Mucosa of gallbladder (tissue), 1 donor: ENCODE measurements at regions not wholly inside any gene's neighbourhood (a gene's known extent, or its start where the extent isn't known, plus 50 kb on each side); places are given as distances from the start of the nearest gene placed in this dataset.
"Not testable (repeated sequence)": the region's sequence is repeated elsewhere in the genome, so short reads cannot be mapped to it uniquely, and the experiment has no call there.

ENCODE experiments used
- DNase-seq: peaks from one replicate; pipeline ENCODE4 v3.0.0-alpha.2; 2020; ENCODE audit warnings: low spot score
- donor health status: DM: no; HTN: no; CAD: no.

DNA sequence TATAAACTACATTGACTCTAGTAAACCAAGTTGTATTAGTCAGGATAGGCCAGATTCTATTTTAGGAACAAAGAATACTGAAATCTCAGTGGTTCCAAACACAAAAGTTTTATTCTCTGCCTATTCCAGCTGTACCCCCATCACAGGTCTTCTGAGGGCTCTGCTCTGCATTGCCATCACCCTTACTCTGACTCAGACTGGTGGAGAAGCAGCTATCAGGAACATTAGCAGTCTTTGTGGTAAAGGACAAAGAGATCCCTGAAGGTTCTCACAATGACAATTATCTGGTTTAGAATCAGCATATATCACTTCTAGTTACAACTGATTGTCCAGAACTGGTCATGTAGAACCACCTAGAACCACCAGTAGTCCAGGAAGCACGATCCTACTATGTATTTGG, 251.1 kb downstream of the GLUD2 start:
- DNase-seq, result no peak

DNA sequence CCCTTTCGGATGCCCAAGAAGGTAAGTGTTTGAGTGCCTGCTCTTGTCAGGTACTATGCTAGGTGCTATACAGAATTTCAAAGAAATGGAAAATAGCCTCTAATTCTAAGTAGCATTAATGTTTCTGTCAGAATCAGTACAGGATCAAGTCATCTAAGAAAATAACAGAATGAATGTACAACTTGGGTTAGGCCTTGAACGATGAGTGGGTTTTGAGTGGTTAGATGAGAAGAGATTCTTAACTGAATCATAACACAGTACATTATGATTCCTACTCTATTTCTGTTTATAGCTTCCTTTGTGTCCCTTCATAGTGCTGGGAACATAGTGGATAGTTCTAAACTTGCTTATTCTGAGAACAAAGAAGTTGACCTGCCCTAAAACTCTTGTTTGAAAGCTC, 253.9 kb downstream of the GLUD2 start:
- no peak for DNase-seq

DNA sequence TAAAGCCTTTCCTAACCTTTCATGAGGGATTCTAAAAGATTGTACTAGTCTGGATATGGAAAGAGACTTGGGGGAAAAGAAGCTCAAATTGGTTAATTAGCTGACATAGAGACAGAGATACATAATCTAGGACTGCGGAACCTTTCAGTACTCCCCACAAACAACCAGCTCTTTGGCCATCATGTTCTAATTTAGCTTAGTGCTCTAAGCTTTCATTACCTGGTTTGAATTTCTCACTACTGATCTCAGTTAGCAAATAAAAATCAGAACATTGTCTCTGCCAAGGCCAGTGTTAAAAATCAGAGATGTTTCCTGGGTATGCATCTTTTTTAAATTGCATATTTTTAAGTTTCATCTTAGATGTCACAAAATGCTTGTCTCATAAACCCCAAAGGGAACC, 254.4 kb downstream of the GLUD2 start:
- no peak for DNase-seq

DNA sequence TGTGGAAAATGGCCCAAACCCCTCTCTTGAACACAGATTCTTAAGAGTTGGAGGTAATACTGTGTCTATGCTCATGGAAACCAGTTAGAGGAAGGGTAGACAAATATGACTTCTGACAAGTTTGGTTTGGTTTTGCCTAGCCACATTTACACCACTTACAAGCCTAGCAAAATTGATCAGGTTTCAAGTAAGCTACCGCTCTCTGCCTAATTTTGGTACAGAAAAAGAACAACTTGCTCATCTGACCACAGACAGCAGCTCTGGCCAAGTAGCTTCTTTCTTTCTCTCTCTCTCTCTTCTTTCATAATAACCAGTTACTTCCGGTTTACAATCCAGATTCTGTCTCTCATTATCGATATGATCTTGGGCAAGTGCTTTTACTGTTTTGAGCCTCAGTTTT, 260.0 kb downstream of the GLUD2 start:
- no peak for DNase-seq

DNA sequence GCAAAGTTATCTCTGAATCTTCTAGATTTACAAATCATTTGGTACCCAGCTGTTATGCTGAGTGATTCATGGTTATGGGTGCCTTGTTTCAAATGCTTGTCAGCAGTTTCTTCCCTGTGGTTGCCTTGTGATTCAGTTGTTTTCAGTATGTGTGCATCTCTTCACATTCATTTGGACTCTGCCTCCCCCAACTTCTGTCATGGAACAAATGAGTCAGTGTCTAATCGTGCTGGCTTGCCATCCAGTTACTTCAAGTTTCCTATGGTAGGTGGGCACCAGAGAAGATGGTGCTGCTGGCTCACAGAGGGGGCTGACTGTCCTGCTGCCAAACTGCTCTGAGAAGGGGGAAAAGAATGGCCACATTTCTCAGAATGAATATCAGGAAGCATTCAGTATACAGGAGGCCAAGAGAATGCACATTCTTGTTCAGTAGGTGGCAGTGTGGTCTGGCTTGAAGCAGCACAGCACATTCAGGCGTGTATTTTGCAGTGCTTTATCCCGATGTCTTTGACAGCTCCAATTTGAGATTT, 260.9 kb downstream of the GLUD2 start:
- DNase-seq, result peak; percentile 12

DNA sequence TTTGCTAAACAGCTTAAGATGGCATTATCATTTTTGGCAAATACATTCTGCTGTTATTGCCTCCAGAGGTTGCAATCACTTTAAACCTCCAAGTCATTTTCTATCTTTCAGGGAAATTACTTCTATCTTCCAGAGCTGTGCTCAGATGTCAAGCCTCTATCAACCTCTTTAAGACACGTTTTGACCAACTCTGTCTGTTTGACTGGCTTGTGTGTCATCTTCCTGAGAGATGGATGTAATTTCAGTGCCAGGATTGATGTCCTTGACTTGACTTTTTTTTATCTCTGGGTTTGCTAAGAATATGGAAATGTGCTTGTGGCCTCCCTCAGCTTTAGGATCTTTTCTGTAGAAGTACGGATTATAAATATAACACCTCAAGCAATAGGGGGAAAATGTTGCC, 263.4 kb downstream of the GLUD2 start:
- DNase-seq, result no peak

DNA sequence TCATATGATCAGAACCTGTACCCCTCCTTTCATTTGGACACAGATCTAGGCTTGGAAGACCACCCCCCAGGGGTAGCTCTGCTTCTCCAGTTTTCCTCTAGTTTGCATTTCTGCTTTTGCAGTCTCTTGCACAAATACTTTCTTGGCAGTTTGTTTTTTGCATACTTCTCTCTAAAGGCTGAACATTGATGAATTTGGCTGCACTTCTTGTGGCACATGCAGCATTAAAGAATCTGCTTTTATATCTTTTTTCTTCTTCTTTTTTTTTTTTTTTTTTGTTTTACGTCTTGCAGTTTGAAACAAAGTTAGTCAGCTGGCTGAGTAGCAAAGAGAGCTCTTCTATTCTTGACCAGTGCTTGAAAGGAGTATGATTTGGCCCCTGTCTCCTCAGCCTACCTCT, 273.0 kb downstream of the GLUD2 start:
- no peak for DNase-seq

DNA sequence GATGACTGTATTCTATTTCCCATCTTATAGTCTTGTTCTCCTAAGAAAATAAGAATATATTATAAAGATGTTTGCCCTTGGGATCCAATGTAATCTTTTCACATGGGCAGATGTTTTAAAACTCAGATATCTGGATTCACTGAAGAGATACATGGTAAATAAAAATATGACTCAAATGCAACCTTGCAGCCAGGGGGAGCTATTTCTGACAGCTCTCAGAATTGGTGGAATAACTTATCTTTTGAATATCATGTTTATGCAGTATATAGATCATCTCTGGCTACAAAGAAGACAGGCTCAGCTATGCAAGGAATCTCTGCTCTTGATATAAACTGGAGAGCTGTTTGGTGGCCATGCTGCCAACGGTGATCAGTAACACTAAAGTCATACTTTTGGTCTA, 274.7 kb downstream of the GLUD2 start:
- no peak for DNase-seq

DNA sequence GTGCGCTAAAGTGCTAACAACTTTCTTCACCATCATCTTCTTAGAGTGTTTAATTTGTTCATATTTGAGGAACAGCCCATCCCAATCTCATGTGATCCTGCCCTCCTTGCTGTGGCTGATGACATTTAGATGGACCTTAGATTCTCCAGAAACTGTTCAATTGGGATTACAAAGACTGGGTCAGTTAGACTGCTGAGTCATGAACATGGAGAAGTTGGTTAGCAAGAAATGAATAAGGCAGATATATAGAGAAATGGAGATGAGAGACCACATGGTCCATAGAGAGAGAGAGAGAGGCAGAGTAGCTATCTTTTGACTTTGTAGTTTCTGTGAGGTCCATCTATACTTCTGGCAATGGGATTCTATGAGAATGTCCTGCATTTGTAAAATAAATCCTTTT, 275.9 kb downstream of the GLUD2 start:
- DNase-seq, result no peak

DNA sequence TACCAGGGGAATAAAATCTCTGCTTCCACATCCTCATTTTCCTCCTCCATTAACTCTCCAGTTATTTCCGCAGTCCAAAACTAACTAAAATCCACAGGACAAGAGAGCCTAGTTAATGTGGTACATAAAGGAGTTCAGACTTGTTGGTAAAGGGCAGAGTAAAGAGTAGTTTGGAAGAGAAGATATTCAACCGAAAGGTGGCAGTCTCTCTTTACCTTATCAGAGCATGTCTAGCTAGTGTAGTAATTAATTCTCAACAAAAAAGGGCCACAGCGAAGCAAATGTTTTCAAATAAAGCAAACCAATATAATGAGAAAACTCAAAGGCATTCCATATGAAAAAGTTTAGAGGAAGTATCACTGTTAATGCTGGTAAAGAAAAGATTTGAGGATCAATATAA, 286.5 kb downstream of the GLUD2 start:
- DNase-seq, result no peak

DNA sequence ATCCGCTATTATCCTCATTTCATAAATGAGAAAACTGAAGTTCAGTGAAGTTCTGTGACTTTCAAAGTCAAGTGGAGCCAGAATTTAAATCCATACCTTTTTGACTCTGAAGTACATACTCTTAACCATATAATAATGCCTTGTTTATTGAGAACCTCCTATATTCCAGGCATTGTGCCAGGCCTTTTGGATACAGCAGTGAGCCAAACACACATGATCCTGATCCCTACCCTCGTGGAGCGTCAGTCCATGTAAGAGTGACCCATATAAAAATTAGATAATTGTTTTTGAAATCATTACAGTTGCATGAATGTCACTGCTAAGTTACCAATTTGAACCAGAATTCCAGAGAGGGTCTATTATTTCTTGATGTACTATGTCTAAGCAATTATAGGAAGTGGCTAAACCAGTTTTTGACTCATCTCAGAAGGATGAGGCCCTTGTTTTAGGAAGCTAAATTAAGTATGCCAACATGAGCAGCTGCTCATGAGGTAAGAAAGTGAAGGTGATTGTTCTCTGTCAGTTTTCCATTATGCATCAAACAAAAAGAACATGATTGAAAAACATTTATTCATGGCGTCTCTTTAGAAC, 289.5 kb downstream of the GLUD2 start:
- DNase-seq, result no peak

DNA sequence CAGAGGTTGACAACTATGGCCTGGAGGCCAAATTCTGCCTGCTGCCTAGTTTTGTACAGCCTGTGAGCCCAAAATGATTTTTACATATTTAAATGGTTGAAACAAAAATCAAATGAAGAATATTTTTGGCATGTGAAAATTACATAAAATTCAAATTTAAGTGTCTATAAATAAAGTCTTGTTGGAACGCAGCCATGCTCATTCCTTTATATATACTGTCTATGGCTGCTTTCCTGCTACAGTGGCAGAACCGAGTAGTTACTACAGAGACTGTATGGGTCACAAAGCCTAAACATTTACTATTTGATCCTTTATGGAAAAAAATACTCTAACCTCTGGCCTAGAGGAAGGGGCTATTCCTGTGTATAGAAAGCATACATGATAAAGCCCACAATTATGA, 290.4 kb downstream of the GLUD2 start:
- DNase-seq, result no peak

DNA sequence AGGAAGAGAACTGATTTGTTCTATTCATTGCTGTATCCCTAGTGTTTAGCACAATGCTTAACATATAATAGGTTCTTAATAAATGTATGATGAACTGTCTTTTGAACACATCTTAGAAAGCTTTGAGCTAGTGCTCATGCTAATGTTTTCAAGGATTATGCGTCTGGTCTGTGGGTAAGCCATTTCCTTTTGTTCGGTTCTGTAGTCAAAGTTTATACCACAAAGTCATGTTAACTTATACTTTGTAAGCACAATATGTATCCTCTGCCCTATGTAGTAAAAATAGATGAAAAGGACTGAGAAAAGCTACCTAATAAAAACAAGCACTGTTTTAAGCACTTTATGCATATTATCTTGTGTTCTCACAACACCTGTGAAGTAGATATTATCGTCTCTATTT, 301.9 kb downstream of the GLUD2 start:
- DNase-seq, result no peak

DNA sequence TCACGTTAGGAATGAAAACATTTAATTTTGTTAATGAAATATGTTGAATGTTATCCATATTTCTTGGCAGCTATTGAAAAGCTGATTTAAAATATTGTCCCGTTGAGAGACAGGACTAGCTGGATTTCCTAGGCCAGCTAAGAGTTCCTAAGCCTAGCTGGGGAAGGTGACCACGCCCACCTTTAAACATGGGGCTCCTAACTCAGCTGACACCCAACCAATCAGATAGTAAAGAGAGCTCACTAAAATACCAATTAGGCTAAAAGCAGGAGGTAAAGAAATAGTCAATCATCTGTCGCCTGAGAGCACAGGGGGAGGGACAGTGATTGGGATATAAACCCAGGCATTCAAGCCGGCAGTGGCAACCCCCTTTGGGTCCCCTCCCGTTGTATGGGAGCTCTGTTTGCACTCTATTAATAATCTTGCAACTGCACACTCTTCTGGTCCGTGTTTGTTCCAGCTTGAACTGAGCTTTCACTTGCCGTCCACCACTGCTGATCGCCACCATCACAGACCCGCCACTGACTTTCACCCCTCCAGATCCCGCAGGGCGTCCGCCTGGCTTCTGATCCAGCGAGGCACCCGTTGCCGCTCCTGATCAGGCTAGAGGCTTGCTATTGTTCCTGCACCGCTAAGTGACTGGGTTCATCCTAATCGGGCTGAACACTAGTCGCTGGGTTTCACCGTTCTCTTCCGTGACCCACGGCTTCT, 308.9 kb downstream of the GLUD2 start:
- DNase-seq, result no peak

DNA sequence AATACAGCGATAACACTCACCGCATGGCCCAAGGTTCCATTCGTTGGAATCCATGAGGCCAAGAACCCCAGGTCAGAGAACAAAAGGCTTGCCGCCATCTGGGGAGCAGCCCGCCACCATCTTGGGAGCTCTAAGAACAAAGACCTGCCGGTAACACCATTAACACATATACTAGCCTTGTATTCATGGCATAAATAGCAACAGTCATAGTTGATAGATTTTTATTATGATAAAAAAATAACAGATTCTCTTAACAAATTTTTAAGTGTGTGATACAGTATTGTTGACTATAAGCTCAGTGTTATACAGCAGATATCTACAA, 309.4 kb downstream of the GLUD2 start:
- DNase-seq, result no peak

DNA sequence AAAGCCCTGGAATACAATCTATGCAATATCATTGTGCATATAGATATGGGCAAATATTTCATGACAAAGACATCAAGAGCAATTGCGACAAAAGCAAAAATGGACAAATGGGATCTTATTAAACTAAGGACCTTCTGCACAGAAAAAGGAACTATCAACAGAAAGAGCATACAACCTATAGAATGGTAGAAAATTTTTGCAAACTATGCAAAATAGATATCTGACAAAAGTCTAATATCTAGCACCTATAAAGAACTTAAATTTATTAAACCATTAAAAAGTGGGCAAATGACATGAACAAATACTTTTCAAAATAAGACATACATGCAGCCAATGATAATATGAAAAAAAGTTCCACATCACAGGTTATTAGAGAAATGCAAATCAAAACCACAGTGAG, 312.9 kb downstream of the GLUD2 start:
- DNase-seq, result no peak

DNA sequence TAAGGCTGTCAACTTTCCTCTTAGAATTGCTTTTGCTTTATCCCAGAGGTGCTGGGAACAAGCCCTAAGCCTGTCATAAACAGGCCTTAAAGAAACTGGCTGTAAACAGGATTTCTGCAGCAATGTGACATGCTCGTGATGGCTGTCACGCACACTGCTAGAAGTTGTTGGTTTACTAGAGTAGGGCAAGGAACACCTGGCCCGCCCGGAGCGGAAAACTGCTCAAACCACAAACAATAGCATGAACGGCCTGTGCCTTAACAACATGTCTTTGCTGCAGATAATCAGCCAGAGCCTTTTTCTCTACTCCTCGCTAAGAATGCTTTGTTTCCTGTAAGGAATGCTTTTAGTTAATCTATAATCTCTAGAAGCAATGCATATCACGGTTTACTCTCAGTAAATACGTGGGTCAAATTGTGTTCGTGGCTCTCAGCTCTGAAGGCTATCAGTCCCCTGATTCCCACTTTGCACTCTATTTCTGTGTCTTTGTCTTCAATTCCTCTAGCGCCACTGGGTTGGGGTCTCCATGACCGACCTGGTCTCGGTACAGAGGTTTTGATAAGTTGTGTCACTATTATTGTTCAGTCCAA, 318.3 kb downstream of the GLUD2 start:
- peak; percentile 22 for DNase-seq

DNA sequence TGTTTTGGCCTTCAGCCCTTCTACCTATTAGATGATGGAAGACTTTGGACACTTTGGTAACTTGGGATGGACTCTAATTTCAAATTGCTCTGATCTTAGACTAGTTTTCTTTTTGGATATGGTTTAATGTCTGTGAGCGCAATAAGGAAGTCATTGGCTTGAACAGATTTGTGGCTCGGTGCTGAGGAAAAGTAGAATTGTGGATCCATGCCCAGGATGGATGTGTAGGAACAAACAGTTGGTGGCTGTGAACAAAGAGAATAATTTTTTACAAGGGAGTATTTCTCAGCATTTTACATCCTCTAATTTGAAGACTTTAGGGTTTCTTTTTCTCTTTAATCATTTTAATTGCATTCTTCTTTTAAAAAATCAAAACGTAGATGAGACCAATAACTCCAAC, 327.1 kb downstream of the GLUD2 start:
- no peak for DNase-seq

DNA sequence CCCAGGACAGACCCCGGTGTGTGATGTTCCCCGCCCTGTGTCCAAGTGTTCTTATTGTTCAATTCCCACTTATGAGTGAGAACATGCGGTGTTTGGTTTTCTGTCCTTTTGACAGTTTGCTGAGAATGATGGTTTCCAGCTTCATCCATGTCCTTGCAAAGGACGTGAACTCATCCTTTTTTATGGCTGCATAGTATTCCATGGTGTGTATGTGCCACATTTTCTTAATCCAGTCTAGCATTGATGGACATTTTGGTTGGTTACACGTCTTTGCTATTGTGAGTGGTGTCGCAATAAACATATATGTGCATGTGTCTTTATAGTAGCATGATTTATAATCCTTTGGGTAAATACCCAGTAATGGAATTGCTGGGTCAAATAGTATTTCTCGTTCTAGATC, 334.5 kb downstream of the GLUD2 start:
- not testable (repeated sequence) for DNase-seq

DNA sequence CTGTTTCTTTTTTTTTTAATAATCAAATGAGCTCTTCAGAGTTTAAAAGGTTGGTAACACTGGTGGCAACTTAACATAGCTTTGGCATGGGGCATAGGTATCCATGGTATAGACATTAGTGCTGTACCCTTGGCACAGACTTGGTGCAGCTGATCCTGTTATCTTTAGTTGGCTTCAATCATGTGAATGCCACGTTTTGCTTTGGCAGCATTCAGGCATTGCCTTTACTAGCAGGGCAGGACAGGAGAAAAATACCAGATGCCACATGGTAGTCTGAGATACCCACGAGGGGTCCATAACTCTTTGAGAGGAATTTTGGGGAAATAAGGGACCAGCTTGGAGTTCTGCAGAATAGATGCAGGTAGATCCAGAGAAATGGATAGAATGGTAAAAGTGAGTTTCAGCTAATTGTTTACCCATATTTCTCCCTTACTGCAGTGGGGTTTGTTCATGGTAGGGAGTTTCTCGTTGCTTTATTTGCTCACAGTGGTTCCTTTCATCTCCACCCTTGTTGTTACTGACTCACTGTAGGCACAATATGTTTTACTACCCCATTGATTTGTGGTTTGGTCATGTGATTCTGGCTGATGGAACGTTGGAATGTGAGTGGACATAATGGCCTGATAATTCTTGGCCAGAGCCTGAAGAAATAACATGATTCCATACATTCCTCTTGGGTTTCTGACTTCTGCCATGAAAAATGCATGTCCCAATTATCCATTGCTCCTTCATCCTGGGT, 342.7 kb downstream of the GLUD2 start:
- DNase-seq, result no peak

DNA sequence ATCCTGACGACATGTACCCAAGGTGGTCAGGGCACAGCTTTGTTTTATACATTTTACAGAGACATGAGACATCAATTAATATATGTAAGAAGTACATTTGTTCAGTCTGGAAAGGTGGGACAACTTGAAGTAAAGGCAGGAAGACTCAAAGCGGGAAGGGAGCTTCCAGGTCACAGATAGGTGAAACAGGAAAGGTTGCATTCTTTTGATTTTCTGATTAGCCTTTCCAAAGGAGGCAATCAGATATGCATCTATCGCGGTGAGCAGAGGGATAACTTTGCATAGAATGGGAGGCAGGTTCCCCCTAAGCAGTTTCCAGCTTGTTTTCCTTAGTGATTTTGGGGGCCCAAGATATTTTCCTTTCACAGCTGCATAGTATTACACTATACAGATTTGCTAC, 358.4 kb downstream of the GLUD2 start:
- DNase-seq, result no peak

DNA sequence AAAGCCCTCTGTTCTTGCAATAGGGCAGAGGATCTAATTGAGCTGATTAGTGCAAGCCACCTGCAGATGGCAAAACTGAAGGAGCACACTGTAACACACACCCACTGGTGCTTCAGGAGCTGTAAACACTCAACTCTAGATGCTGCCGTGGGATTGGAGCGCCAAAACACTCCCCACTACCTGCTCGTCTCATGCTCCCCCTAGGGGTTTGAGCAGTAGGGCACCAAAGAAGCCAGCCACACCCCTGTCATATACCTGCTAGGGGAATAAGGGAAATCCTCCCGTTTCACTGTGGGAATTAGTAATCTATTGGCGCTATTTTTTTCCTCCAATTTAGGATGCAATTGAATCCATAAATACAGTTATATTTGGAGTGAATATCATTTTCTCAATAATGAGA, 360.2 kb downstream of the GLUD2 start:
- no peak for DNase-seq

DNA sequence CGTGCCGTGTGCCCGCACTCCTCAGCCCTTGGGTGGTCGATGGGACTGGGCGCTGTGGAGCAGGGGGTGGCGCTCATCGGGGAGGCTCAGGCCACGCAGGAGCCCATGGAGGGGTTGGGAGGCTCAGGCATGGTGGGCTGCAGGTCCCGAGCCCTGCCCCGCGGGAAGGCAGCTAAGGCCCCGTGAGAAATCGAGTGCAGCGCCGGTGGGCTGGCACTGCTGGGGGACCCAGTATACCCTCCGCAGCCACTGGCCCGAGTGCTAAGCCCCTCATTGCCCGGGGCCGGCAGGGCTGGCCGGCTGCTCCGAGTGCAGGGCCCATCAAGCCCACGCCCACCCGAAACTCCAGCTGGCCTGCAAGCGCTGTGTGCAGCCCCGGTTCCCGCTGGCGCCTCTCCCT, 384.1 kb downstream of the GLUD2 start:
- DNase-seq, result not testable (repeated sequence)
